Pons (tissue), 1 donor: ENCODE measurements at regions not wholly inside any gene's neighbourhood (a gene's known extent, or its start where the extent isn't known, plus 50 kb on each side); places are given as distances from the start of the nearest gene placed in this dataset.
A peak's percentile ranks its signal among the peaks of the same experiment; 100 is the strongest.

Experiments used
- DNase-seq: peaks from one replicate; pipeline ENCODE4 v3.0.0-alpha.2; 2016; ENCODE audit warnings: low spot score

- DNase-seq = no peak
Measured at GRCh38 chr4:27844376-27844775, 983.7 kb downstream of the STIM2 start.

GRCh38 chr4:27846951-27847350 is 986.3 kb downstream of the STIM2 start:
- no peak for DNase-seq

- peak; percentile 52 for DNase-seq
Measured at GRCh38 chr4:27861381-27861787, 1000.7 kb downstream of the STIM2 start.

- peak; percentile 3 for DNase-seq
Measured at GRCh38 chr4:27861802-27862201, 1001.2 kb downstream of the STIM2 start.

GRCh38 chr4:27873596-27873995 is 1013.0 kb downstream of the STIM2 start:
- DNase-seq = no peak

- DNase-seq = no peak
Measured at GRCh38 chr4:27881705-27882104, 1021.1 kb downstream of the STIM2 start.

- no peak for DNase-seq
Measured at GRCh38 chr4:27886120-27886519, 1025.5 kb downstream of the STIM2 start.

- no peak for DNase-seq
Measured at GRCh38 chr4:27887646-27888045, 1027.0 kb downstream of the STIM2 start.

GRCh38 chr4:27888505-27888904 is 1027.9 kb downstream of the STIM2 start:
- no peak for DNase-seq

GRCh38 chr4:27894951-27895350 is 1034.3 kb downstream of the STIM2 start:
- DNase-seq = no peak

- DNase-seq = no peak
Measured at GRCh38 chr4:27908356-27908755, 1047.7 kb downstream of the STIM2 start.

GRCh38 chr4:27910227-27910626 is 1049.6 kb downstream of the STIM2 start:
- no peak for DNase-seq

- DNase-seq = no peak
Measured at GRCh38 chr4:27911047-27911446, 1050.4 kb downstream of the STIM2 start.

- DNase-seq = no peak
Measured at GRCh38 chr4:27913738-27914137, 1053.1 kb downstream of the STIM2 start.

- no peak for DNase-seq
Measured at GRCh38 chr4:27915822-27916221, 1055.2 kb downstream of the STIM2 start.

- peak; percentile 75 for DNase-seq
Measured at GRCh38 chr4:27916452-27917184, 1056.0 kb downstream of the STIM2 start.

GRCh38 chr4:27917381-27917780 is 1056.7 kb downstream of the STIM2 start:
- peak; percentile 91 for DNase-seq

- DNase-seq = no peak
Measured at GRCh38 chr4:27921231-27921630, 1060.6 kb downstream of the STIM2 start.

- no peak for DNase-seq
Measured at GRCh38 chr4:27928761-27929540, 1068.3 kb downstream of the STIM2 start.

GRCh38 chr4:27930291-27930690 is 1069.7 kb downstream of the STIM2 start:
- no peak for DNase-seq

GRCh38 chr4:27930976-27931375 is 1070.3 kb downstream of the STIM2 start:
- peak; percentile 43 for DNase-seq

GRCh38 chr4:27931584-27931983 is 1070.9 kb downstream of the STIM2 start:
- no peak for DNase-seq

GRCh38 chr4:27934871-27935270 is 1074.2 kb downstream of the STIM2 start:
- DNase-seq = no peak
